ENCODE measurements at regions not wholly inside any gene's neighbourhood (a gene's known extent, or its start where the extent isn't known, plus 50 kb on each side); places are given as distances from the start of the nearest gene placed in this dataset.

DNA sequence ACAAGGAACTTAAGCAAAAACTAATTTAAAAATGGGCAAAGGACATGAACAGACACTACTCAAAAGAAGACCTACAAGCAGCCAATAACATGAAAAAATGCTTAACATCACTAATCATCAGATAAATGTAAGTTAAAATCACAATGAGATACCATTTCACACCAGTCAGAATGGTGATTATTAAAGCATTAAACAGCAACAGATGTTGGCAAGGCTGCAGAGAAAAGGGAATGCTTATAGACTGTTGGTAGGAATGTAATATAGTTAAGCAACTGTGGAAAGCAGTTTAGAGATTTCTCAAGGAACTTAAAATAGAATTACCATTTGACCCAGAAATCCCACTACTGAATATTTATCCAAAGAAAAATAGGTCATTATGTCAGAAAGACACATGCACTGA lies 482.2 kb downstream of the SQOR start:
- Mint-ChIP-seq H3K36me3 (ENCODE audit: low read depth) (no peaks in the 10 kb centered on the region), H3K27me3 (ENCODE audit: low read depth) (no peaks in the 10 kb centered on the region), H3K4me3 (no peak overlapping the region), H3K4me1 (no peaks in the 10 kb centered on the region), H3K27ac (ENCODE audit: unreplicated experiment) (no peak overlapping the region), H3K9me3 (peaks cover 3% of the 10 kb centered on the region)
- TF ChIP-seq CTCF (conservative IDR thresholded peaks at IDR 0.05), result no peak
- no peak for DNase-seq (ENCODE audit: low read depth, low spot score)

DNA sequence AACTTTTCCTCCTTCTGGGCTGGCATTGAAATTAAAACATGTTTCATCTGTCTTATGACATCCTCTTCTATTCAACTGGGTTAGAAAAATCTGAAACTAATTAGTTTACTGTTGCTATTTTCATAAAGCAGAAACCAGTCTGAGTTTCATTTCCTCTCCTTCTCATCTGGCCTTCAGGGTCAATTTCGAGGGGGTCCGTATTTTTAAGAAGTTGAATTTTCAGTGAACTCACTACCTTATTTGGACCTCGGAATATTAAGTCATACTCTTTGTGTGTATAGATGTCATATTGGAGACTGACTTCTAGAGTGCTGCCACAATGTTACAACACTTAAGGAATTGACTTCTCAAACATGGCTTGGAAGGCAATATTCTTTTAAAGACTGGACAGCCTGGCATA lies 485.9 kb downstream of the SQOR start:
- H3K27ac Mint-ChIP-seq (ENCODE audit: unreplicated experiment), result no peak overlapping the region

DNA sequence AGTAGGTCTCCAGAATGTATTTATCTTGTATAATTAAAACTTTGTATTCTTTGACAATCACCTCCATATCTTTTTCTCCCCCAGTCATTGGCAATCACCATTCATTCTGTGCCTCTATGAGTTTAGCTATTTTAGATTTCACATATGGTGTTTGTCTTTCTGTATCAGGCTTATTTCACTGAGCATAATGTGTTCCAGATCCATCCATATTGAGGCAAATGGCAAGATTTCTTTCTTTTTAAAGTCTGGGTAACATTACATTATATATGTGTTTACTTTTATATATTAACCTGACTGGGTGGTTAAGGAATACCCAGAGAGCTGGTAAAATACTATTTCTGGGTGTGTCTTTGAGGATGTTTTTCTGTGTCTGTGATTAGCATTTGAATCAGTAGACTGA lies 486.6 kb downstream of the SQOR start:
- Mint-ChIP-seq H3K36me3 (ENCODE audit: low read depth) (peaks cover 3% of the 10 kb centered on the region), H3K4me3 (no peak overlapping the region), H3K27ac (ENCODE audit: unreplicated experiment) (no peak overlapping the region), H3K4me1 (no peaks in the 10 kb centered on the region), H3K9me3 (peaks cover 14% of the 10 kb centered on the region), H3K27me3 (ENCODE audit: low read depth) (no peaks in the 10 kb centered on the region)
- TF ChIP-seq CTCF (conservative IDR thresholded peaks at IDR 0.05), result no peak
- no peak for DNase-seq (ENCODE audit: low read depth, low spot score)

More for the DNA sequence above, 485.9 kb downstream of the SQOR start:
- Mint-ChIP-seq H3K4me1 (no peaks in the 10 kb centered on the region), H3K9me3 (peaks cover 12% of the 10 kb centered on the region), H3K4me3 (no peak overlapping the region), H3K36me3 (ENCODE audit: low read depth) (peaks cover 3% of the 10 kb centered on the region), H3K27me3 (ENCODE audit: low read depth) (no peaks in the 10 kb centered on the region)
- TF ChIP-seq CTCF (conservative IDR thresholded peaks at IDR 0.05), result no peak
- DNase-seq (ENCODE audit: low read depth, low spot score), result no peak

DNA sequence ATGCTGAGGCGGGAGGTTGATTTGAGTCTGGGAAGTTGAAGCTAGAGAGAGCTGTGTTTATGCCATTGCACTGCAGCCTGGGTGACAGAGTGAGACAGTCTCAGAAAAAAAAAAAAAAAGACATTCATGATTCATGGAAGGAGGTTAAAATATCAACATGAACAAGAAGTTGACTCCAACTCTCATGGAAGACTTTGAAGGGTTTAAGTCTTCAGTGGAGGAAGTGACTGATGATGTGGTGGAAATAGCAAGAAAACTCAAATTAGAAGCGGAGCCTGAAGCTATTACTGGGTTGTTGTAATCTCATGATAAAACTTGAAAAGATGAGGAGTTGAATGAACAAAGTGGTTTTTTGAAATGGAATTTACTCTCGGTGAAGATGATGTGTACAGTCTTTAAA lies 491.8 kb downstream of the SQOR start:
- DNase-seq (ENCODE audit: low read depth, low spot score), result no peak
- Mint-ChIP-seq H3K27ac (ENCODE audit: unreplicated experiment) (no peak overlapping the region), H3K9me3 (peaks cover 24% of the 10 kb centered on the region), H3K36me3 (ENCODE audit: low read depth) (peaks cover 3% of the 10 kb centered on the region), H3K4me1 (no peaks in the 10 kb centered on the region), H3K27me3 (ENCODE audit: low read depth) (no peaks in the 10 kb centered on the region), H3K4me3 (no peak overlapping the region)
- TF ChIP-seq CTCF (conservative IDR thresholded peaks at IDR 0.05), result no peak

DNA sequence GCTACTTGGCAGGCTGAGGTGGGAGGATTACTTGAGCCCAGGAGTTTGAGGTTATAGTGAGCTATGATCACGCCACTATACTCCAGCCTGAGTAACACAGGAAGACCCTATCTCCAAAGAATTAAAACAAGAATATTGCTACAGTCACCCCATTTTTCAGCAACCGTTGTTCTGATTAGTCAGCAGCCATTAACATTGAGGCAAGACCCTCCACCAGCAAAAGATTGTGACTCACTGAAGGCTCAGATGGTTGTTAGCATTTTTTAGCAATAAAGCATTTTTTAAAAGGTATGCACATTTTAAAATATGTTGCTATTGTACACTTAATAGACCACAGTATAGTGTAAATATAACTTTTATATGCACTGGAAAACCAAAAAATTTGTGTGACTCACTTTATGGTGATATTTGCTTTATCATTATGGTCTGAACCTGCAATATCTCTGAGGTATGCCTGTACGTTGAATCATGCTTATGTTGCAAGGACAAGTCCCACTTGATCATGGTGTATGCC lies 492.6 kb downstream of the SQOR start:
- Mint-ChIP-seq H3K36me3 (ENCODE audit: low read depth) (peaks cover 3% of the 10 kb centered on the region), H3K4me3 (no peak overlapping the region), H3K4me1 (no peaks in the 10 kb centered on the region), H3K27me3 (ENCODE audit: low read depth) (no peaks in the 10 kb centered on the region), H3K27ac (ENCODE audit: unreplicated experiment) (no peak overlapping the region), H3K9me3 (peaks cover 24% of the 10 kb centered on the region)
- DNase-seq (ENCODE audit: low read depth, low spot score), result no peak
- no peak for TF ChIP-seq CTCF (conservative IDR thresholded peaks at IDR 0.05)

- Mint-ChIP-seq H3K27ac (ENCODE audit: unreplicated experiment) (no peak overlapping the region), H3K4me1 (no peaks in the 10 kb centered on the region), H3K27me3 (ENCODE audit: low read depth) (no peaks in the 10 kb centered on the region), H3K9me3 (peaks cover 22% of the 10 kb centered on the region), H3K4me3 (no peak overlapping the region), H3K36me3 (ENCODE audit: low read depth) (no peaks in the 10 kb centered on the region)
- no peak for DNase-seq (ENCODE audit: low read depth, low spot score)
- no peak for TF ChIP-seq CTCF (conservative IDR thresholded peaks at IDR 0.05)
These were observed 494.3 kb downstream of the SQOR start for GRCh38 chr15:46129145-46129544.
